ENCODE measurements at regions not wholly inside any gene's neighbourhood (a gene's known extent, or its start where the extent isn't known, plus 50 kb on each side); places are given as distances from the start of the nearest gene placed in this dataset.

DNA sequence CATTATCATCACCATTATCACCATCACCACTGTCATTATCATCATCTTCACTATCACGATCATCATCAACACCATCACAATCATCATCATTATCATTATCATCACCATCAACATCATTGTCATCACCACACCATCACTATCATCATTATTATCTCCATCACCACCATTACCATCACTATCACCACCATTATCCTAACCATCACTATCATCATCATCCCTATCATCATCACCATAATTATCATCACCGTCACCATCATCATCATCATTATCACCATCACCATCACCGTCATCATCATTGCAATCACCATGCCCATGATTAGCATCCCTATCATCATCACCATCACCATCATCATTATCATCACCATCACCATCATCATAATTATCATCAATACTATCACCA, 311.9 kb downstream of the IRX2 start:
- TF ChIP-seq, protein P1, sequence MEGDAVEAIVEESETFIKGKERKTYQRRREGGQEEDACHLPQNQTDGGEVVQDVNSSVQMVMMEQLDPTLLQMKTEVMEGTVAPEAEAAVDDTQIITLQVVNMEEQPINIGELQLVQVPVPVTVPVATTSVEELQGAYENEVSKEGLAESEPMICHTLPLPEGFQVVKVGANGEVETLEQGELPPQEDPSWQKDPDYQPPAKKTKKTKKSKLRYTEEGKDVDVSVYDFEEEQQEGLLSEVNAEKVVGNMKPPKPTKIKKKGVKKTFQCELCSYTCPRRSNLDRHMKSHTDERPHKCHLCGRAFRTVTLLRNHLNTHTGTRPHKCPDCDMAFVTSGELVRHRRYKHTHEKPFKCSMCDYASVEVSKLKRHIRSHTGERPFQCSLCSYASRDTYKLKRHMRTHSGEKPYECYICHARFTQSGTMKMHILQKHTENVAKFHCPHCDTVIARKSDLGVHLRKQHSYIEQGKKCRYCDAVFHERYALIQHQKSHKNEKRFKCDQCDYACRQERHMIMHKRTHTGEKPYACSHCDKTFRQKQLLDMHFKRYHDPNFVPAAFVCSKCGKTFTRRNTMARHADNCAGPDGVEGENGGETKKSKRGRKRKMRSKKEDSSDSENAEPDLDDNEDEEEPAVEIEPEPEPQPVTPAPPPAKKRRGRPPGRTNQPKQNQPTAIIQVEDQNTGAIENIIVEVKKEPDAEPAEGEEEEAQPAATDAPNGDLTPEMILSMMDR (IDR thresholded peaks at IDR 0.05), result no peak
- TF ChIP-seq ZFX (IDR thresholded peaks at IDR 0.05; ENCODE audit: borderline replicate concordance), result no peak
